Mucosa of descending colon (tissue), 3 donors: ENCODE measurements at regions not wholly inside any gene's neighbourhood (a gene's known extent, or its start where the extent isn't known, plus 50 kb on each side); places are given as distances from the start of the nearest gene placed in this dataset.

Experiments used
- ATAC-seq: fragments of 200-7000 bp; cut with Tn5 transposase; one replicate; pipeline ENCODE4 v1.9.1; 2020; ENCODE audit warnings: mild to moderate bottlenecking, moderate library complexity
- DNase-seq, 3 donors: peaks; one replicate each; pipeline ENCODE4 v3.0.0-alpha.2; 2020
- H3K36me3 ChIP-seq: fragments of 200-600 bp; one replicate; pipeline ENCODE4 v1.8.0; 2021; ENCODE audit warnings: low read depth, mild to moderate bottlenecking
- H3K4me1 ChIP-seq: fragments of 200-600 bp; one replicate; pipeline ENCODE4 v1.8.0; 2021; ENCODE audit warnings: low read depth, mild to moderate bottlenecking
- H3K4me3 ChIP-seq: fragments of 200-600 bp; one replicate; pipeline ENCODE4 v1.8.0; 2021; ENCODE audit warnings: mild to moderate bottlenecking
- H3K9me3 ChIP-seq: fragments of 200-600 bp; one replicate; pipeline ENCODE4 v1.8.0; 2021; ENCODE audit warnings: mild to moderate bottlenecking
- intact Hi-C, 2 donors: fragments of 100-400 bp; cut with DNase I in 1 of 2; cut with micrococcal nuclease in 1 of 2; formaldehyde crosslinking; loops; one replicate each; pipeline versions ENCODE4 v1.11.0 to v1.11.1; 2022; cut with DNase I, micrococcal nuclease
- TF ChIP-seq, protein P1 (sequence below): fragments of 200-600 bp; IDR thresholded peaks from one replicate; pipeline ENCODE4 v1.8.0; 2022; ENCODE audit warnings: antibody characterized with exemption, mild to moderate bottlenecking
- donor health status: DM: no; HTN: no; CAD: no; lungs with moderate emphysema.
- donor health status: DM: no; HTN: no; CAD: no.
- donor health status: DM: no; HTN: yes; CAD: no.

GRCh38 chr1:82446236-82446635 is 645.5 kb downstream of the ADGRL2 start:
- intact Hi-C loops, result no loop called here
- DNase-seq, result no peak
- ATAC-seq, result no peak
- Histone ChIP-seq H3K36me3 (no peaks in the 10 kb centered on the region), H3K4me1 (no peaks in the 10 kb centered on the region), H3K4me3 (no peak overlapping the region), H3K9me3 (no peaks in the 10 kb centered on the region)
- TF ChIP-seq, protein P1, sequence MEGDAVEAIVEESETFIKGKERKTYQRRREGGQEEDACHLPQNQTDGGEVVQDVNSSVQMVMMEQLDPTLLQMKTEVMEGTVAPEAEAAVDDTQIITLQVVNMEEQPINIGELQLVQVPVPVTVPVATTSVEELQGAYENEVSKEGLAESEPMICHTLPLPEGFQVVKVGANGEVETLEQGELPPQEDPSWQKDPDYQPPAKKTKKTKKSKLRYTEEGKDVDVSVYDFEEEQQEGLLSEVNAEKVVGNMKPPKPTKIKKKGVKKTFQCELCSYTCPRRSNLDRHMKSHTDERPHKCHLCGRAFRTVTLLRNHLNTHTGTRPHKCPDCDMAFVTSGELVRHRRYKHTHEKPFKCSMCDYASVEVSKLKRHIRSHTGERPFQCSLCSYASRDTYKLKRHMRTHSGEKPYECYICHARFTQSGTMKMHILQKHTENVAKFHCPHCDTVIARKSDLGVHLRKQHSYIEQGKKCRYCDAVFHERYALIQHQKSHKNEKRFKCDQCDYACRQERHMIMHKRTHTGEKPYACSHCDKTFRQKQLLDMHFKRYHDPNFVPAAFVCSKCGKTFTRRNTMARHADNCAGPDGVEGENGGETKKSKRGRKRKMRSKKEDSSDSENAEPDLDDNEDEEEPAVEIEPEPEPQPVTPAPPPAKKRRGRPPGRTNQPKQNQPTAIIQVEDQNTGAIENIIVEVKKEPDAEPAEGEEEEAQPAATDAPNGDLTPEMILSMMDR, result no peak

- TF ChIP-seq, protein P1, result no peak
- ATAC-seq (no peak), DNase-seq (no peak)
- no peak overlapping the region for H3K4me3 ChIP-seq
- H3K4me1 ChIP-seq, result no peaks in the 10 kb centered on the region
- no peaks in the 10 kb centered on the region for H3K9me3 ChIP-seq
- H3K36me3 ChIP-seq, result no peaks in the 10 kb centered on the region
- intact Hi-C loops, result no loop called here
Observed at GRCh38 chr1:82445827-82446226, 645.1 kb downstream of the ADGRL2 start.

GRCh38 chr1:82445132-82445531 is 644.4 kb downstream of the ADGRL2 start:
- H3K36me3 ChIP-seq, result no peaks in the 10 kb centered on the region
- no peak for ATAC-seq
- no peaks in the 10 kb centered on the region for H3K4me1 ChIP-seq
- TF ChIP-seq, protein P1, result no peak
- H3K9me3 ChIP-seq, result no peaks in the 10 kb centered on the region
- H3K4me3 ChIP-seq, result no peak overlapping the region
- intact Hi-C loops, result no loop called here
- no peak for DNase-seq

DNA sequence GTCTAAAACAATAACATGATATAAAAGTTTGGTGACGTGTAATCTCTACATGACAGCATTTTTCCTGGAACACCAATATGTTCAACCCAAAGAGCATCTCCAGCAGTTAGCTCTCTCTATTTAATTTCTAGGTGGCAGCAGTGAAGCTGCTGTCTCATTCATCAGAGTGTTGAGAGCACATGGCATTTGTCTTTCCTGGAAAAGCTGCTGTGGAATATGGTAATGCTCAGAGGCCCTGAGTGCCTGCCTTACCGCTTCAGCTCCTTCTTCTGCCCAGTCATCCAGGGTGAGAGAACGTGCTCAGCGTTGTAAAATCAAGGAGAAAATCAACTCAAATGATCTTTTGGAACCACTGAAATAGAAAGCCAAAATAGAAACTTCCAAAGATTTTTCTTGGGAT is 640.7 kb downstream of the ADGRL2 start:
- DNase-seq, result no peak

GRCh38 chr1:82423174-82423815 is 622.6 kb downstream of the ADGRL2 start:
- intact Hi-C loops, result no loop called here
- ATAC-seq, result no peak
- Histone ChIP-seq H3K9me3 (no peaks in the 10 kb centered on the region), H3K4me3 (no peak overlapping the region), H3K36me3 (no peaks in the 10 kb centered on the region), H3K4me1 (no peaks in the 10 kb centered on the region)
- TF ChIP-seq, protein P1, result no peak
- no peak for DNase-seq

More for the DNA sequence above, 640.7 kb downstream of the ADGRL2 start:
- TF ChIP-seq, protein P1, result no peak
- Histone ChIP-seq H3K36me3 (no peaks in the 10 kb centered on the region), H3K4me3 (no peak overlapping the region), H3K9me3 (no peaks in the 10 kb centered on the region), H3K4me1 (no peaks in the 10 kb centered on the region)
- intact Hi-C loops, result no loop called here
- no peak for ATAC-seq

DNA sequence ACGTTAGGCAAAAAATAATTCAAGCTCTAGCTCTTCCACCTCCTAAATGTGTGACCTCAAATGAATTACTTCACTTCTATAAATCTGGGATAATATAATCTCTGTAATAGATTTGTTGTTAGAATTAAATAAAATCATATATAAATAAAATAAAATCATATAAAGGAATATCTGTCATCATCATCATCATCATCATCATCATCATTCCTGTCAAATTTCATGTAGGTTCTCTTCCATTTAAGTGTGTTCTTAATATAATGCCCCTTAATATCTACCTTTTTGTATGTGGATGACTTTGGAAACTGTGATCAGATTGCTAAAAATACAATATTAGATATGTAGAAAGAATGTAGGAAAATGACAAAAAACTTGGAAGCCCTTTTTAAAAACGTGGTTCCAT is 621.0 kb downstream of the ADGRL2 start:
- DNase-seq (no peak), ATAC-seq (no peak)
- Histone ChIP-seq H3K36me3 (no peaks in the 10 kb centered on the region), H3K9me3 (no peaks in the 10 kb centered on the region), H3K4me1 (no peaks in the 10 kb centered on the region), H3K4me3 (no peak overlapping the region)
- TF ChIP-seq, protein P1, result no peak
- intact Hi-C loops, result no loop called here
